HepG2 (cell line): ENCODE measurements at regions not wholly inside any gene's neighbourhood (a gene's known extent, or its start where the extent isn't known, plus 50 kb on each side); places are given as distances from the start of the nearest gene placed in this dataset.

Source experiments
- ATAC-seq: fragments of 200-7000 bp; cut with Tn5 transposase; 3 replicates; pipeline ENCODE4 v1.9.1; 2020; ENCODE audit warnings: mild to moderate bottlenecking, moderate library complexity
- BruUV-seq: library from RNA; stranded (reverse); fragments of 400-500 nt; replicated peaks from 2 replicates; lab custom pipeline; 2021; lab: Mats Ljungman, UMichigan
- CTCF ChIA-PET: fragments of 300-600 bp; formaldehyde crosslinking; extraction: SDS; loops from one replicate; lab custom pipeline; 2021; ENCODE audit warnings: low total read pairs, inconsistent platforms, low intra/inter-chr PET ratio; lab: Yijun Ruan, JAX
- POLR2A ChIA-PET: fragments of 350-600 bp; sonication (Branson Sonifier 250); formaldehyde crosslinking; loops from one replicate; lab custom pipeline; 2020; ENCODE audit warnings: antibody characterized with exemption, inconsistent platforms; lab: Yijun Ruan, JAX
- DNase-seq: peaks from one replicate; pipeline ENCODE4 v3.0.0-alpha.2; 2015; ENCODE audit warnings: low spot score
- FAIRE-seq: peaks from 3 replicates; lab custom pipeline; 2011; peaks lifted over from hg19 to GRCh38; lab: Jason Lieb, UNC
- H2AFZ ChIP-seq: one replicate; pipeline ENCODE4 v1.6.1; 2011; ENCODE audit warnings: low read length, inconsistent platforms
- H3K27ac ChIP-seq: fragments of 300-600 bp; 3 replicates; pipeline ENCODE4 v1.8.0; 2011; ENCODE audit warnings: mixed run types, mild to moderate bottlenecking, mixed read lengths, low read length, inconsistent platforms; ENCODE audit not compliant: insufficient read depth; ENCODE audit errors: extremely low read length
- H3K27me3 ChIP-seq, 2 experiments: fragments of 200-600 bp in 1 of 2; 2 replicates in 1 of 2; 3 replicates in 1 of 2; pipeline versions ENCODE4 v1.6.0 to v1.8.0; 2011; ENCODE audit warnings: low read length in 2 of 2, mild to moderate bottlenecking in 2 of 2, moderate library complexity in 2 of 2, inconsistent platforms in 1 of 2; ENCODE audit not compliant: insufficient read depth in 2 of 2, control insufficient read depth in 1 of 2
- H3K36me3 ChIP-seq, 2 experiments: fragments of 200-600 bp in 1 of 2; replicated peaks in 1 of 2; 2 replicates in 1 of 2; 3 replicates in 1 of 2; pipeline versions ENCODE4 v1.5.1 to v1.8.0; 2011; ENCODE audit warnings: low read length in 2 of 2, inconsistent platforms in 1 of 2; ENCODE audit not compliant: insufficient read depth in 2 of 2, control insufficient read depth in 1 of 2
- H3K4me1 ChIP-seq: 2 replicates; pipeline ENCODE4 v1.5.1; 2012; ENCODE audit warnings: low read length, inconsistent platforms; ENCODE audit not compliant: insufficient read depth
- H3K4me2 ChIP-seq: 2 replicates; pipeline ENCODE4 v1.6.0; 2011; ENCODE audit warnings: low read depth, low read length, inconsistent platforms
- H3K4me3 ChIP-seq, 3 experiments: fragments of 200-600 bp in 1 of 3; sonication (generic), shearing (Covaris generic) in 1 of 3; replicated peaks in 1 of 3; 2 replicates each; pipeline ENCODE4 v1.5.1; 2011 to 2016; ENCODE audit warnings: low read length in 3 of 3, inconsistent platforms in 2 of 3, low read depth in 2 of 3, mild to moderate bottlenecking in 2 of 3, control low read depth in 1 of 3, mixed read lengths in 1 of 3; ENCODE audit not compliant: insufficient read depth in 1 of 3
- H3K79me2 ChIP-seq: one replicate; pipeline ENCODE4 v1.6.1; 2011; ENCODE audit warnings: low read length, inconsistent platforms; ENCODE audit not compliant: insufficient read depth
- H3K9ac ChIP-seq: 2 replicates; pipeline ENCODE4 v1.6.0; 2011; ENCODE audit warnings: mild to moderate bottlenecking, low read depth, low read length, inconsistent platforms; ENCODE audit not compliant: insufficient read depth
- H3K9me3 ChIP-seq: 2 replicates; pipeline ENCODE4 v1.5.1; 2012; ENCODE audit warnings: mild to moderate bottlenecking, low read length
- H4K20me1 ChIP-seq: 2 replicates; pipeline ENCODE4 v1.6.0; 2011; ENCODE audit warnings: inconsistent platforms, mild to moderate bottlenecking, low read length, moderate library complexity; ENCODE audit not compliant: insufficient read depth
- DPF2 ChIP-seq: sonication (generic); formaldehyde crosslinking; IDR thresholded peaks from 2 replicates; pipeline ENCODE4 v1.4.0; 2020; ENCODE audit warnings: mild to moderate bottlenecking, low read depth, missing genetic modification reagents, borderline replicate concordance
- FOXK1 ChIP-seq: sonication (generic); formaldehyde crosslinking; IDR thresholded peaks from 2 replicates; pipeline ENCODE4 v1.4.0; 2020; ENCODE audit warnings: low read depth, missing genetic modification reagents, borderline replicate concordance
- HES4 ChIP-seq: sonication (generic); formaldehyde crosslinking; IDR thresholded peaks from 2 replicates; pipeline ENCODE4 v1.9.0; 2021; ENCODE audit warnings: mild to moderate bottlenecking, missing genetic modification reagents, borderline replicate concordance
- MXI1 ChIP-seq: IDR thresholded peaks from 3 replicates; pipeline ENCODE4 v1.6.1; 2012; ENCODE audit warnings: low read depth, low read length, inconsistent platforms, borderline replicate concordance
- NFE2L2 ChIP-seq: fragments of 150-350 bp; IDR thresholded peaks from 2 replicates; pipeline ENCODE4 v1.6.1; 2014; ENCODE audit warnings: low read length
- PRDM4 ChIP-seq: sonication (generic); formaldehyde crosslinking; IDR thresholded peaks from 2 replicates; pipeline ENCODE4 v1.9.0; 2021; ENCODE audit warnings: missing genetic modification reagents, borderline replicate concordance
- STAG1 ChIP-seq: sonication (generic); formaldehyde crosslinking; IDR thresholded peaks from 2 replicates; pipeline ENCODE4 v1.4.0; 2020; ENCODE audit warnings: missing genetic modification reagents
- TRIM22 ChIP-seq: fragments of 450-650 bp; IDR thresholded peaks from 2 replicates; pipeline ENCODE4 v1.6.1; 2017
- ZNF383 ChIP-seq: sonication (generic); formaldehyde crosslinking; IDR thresholded peaks from 2 replicates; pipeline ENCODE4 v1.4.0; 2020; ENCODE audit warnings: missing genetic modification reagents, mild to moderate bottlenecking, borderline replicate concordance
- ZSCAN30 ChIP-seq: sonication (generic); formaldehyde crosslinking; IDR thresholded peaks from 2 replicates; pipeline ENCODE4 v1.5.0; 2020; ENCODE audit warnings: mild to moderate bottlenecking, missing genetic modification reagents
- WGBS: methylation state at CpG from one replicate; pipeline ENCODE4 v1.1.6; 2017; ENCODE audit warnings: low lambda C conversion rate; 5-methylcytosine and 5-hydroxymethylcytosine counted together
- in situ Hi-C: cut with HindIII; loops from 2 replicates; pipeline ENCODE4 v1.10.0; 2017; ENCODE audit warnings: low pct_unique_long_range_greater_than_20kb; ENCODE audit not compliant: extremely low pct_ligation_motif_present
- intact Hi-C: fragments of 100-400 bp; cut with micrococcal nuclease; formaldehyde crosslinking; loops from one replicate; pipeline ENCODE4 v1.10.0; 2022; ENCODE audit not compliant: unreplicated experiment

- no peak for TF ChIP-seq TRIM22
- no peak for TF ChIP-seq STAG1
- TF ChIP-seq NFE2L2 = no peak
Measured at GRCh38 chr5:178794433-178794832, 64.0 kb upstream of the ZNF354A start (continued).

GRCh38 chr5:178793696-178794095, 63.2 kb upstream of the ZNF354A start:
- 84% methylated on average over 17 of the region's 17 CpGs for WGBS
- H4K20me1 ChIP-seq = no peaks in the 10 kb centered on the region
- no peak for DNase-seq
- H3K9me3 ChIP-seq = no peaks in the 10 kb centered on the region
- TF ChIP-seq HES4 (CRISPR knock-in tag) (no peak), ZSCAN30 (CRISPR knock-in tag) (no peak), PRDM4 (CRISPR knock-in tag) (no peak), MXI1 (no peak), ZNF383 (CRISPR knock-in tag) (no peak), DPF2 (CRISPR knock-in tag) (no peak), FOXK1 (CRISPR knock-in tag) (no peak)
- ATAC-seq = no peak
- H2AFZ ChIP-seq = no peak overlapping the region
- ChIA-PET POLR2A (no interaction called here), CTCF (interaction anchor here (0.8 kb wide), 1 partner anchor 701 kb away, joined by 3 read pairs; no protein-coding TSS in a partner anchor)
- H3K79me2 ChIP-seq = no peaks in the 10 kb centered on the region
- H3K27ac ChIP-seq = no peak overlapping the region
- H3K9ac ChIP-seq = no peak overlapping the region
- H3K36me3 ChIP-seq = no peaks in the 10 kb centered on the region
- BruUV-seq = no TSS peak
- H3K4me1 ChIP-seq = no peaks in the 10 kb centered on the region
- no peak overlapping the region for H3K4me3 ChIP-seq
- H3K4me2 ChIP-seq = no peak overlapping the region
- in situ Hi-C loops (no loop called here), intact Hi-C loops (loop anchor here (1.0 kb wide), 1 partner anchor 46 kb away; no protein-coding TSS in a partner anchor)
- no peak for FAIRE-seq
- H3K27me3 ChIP-seq = peaks cover 0 to 17% of the 10 kb centered on the region in 2 experiments; a peak in 3 of 5 replicates
